ENCODE measurements at regions not wholly inside any gene's neighbourhood (a gene's known extent, or its start where the extent isn't known, plus 50 kb on each side); places are given as distances from the start of the nearest gene placed in this dataset.
A peak's percentile ranks its signal among the peaks of the same experiment; 100 is the strongest.

DNA sequence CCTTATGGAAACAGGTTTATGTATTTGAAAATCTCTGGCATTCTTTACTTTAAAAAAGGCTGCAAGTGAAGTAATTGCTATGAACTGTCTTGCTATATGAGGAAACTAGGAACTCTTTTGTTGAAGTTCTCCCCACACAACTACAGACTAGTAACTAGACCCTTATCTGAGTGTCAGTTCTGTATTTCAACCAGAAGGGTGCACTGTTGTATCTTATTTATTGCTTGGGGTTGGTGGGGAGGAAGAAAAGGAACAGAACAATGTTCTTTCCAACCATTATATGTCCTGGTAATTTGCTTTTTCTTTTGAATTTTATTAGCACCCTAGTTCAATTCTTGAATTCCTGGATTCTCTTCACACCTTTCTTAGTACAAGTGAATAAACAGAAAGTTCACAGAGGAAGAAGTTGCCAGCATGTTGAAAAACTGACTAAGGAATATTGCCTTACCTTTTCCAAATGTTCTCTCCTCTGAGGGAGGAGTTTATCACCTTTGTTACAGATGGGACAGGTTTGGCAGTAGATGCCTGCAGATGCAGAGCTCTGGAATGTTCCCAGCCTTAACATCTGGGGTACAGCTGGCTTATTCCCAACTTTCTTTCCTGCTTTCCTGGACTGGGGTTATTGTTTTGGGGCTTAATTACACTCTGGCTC, 162.4 kb upstream of the CFAP20DC start:
- no peaks in the 10 kb centered on the region for H3F3A ChIP-seq (ENCODE audit: insufficient read depth, low read depth)
- H3K4me3 ChIP-seq = no peak overlapping the region
- H3K4me1 ChIP-seq (replicated peaks; ENCODE audit: insufficient read depth) = no peaks in the 10 kb centered on the region
- no peaks in the 10 kb centered on the region for H4K20me1 ChIP-seq (ENCODE audit: insufficient read depth)
- H3K9me3 ChIP-seq (ENCODE audit: insufficient read depth, low read depth) = no peaks in the 10 kb centered on the region
- intact Hi-C loops (cut with micrococcal nuclease; ENCODE audit: unreplicated experiment) = loop anchor here (1.0 to 10.0 kb wide), 4 partner anchors 217 to 645 kb away; no protein-coding TSS in a partner anchor
- ChIA-PET POLR2A (ENCODE audit: unreplicated experiment) (no interaction called here), CTCF (no interaction called here)
- H3K36me3 ChIP-seq (ENCODE audit: low read depth) = no peaks in the 10 kb centered on the region
- no peak overlapping the region for H2AFZ ChIP-seq
- peak in 1 of 2 experiments; percentile 46 for DNase-seq
- no peak for TF ChIP-seq EZH2 (IDR thresholded peaks at IDR 0.05; ENCODE audit: low read depth)
- TF ChIP-seq, protein P1, sequence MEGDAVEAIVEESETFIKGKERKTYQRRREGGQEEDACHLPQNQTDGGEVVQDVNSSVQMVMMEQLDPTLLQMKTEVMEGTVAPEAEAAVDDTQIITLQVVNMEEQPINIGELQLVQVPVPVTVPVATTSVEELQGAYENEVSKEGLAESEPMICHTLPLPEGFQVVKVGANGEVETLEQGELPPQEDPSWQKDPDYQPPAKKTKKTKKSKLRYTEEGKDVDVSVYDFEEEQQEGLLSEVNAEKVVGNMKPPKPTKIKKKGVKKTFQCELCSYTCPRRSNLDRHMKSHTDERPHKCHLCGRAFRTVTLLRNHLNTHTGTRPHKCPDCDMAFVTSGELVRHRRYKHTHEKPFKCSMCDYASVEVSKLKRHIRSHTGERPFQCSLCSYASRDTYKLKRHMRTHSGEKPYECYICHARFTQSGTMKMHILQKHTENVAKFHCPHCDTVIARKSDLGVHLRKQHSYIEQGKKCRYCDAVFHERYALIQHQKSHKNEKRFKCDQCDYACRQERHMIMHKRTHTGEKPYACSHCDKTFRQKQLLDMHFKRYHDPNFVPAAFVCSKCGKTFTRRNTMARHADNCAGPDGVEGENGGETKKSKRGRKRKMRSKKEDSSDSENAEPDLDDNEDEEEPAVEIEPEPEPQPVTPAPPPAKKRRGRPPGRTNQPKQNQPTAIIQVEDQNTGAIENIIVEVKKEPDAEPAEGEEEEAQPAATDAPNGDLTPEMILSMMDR (conservative IDR thresholded peaks at IDR 0.05) = peak; percentile 80
- H3K9me2 ChIP-seq (ENCODE audit: insufficient read depth) = no peaks in the 10 kb centered on the region
- no peaks in the 10 kb centered on the region for H3K27me3 ChIP-seq (ENCODE audit: insufficient read depth, low read depth)
- no peak overlapping the region for H3K4me2 ChIP-seq
- no peaks in the 10 kb centered on the region for H3K79me2 ChIP-seq (ENCODE audit: low read depth)
- BruUV-seq (replicated peaks) = no TSS peak
- no peak overlapping the region for H3K27ac ChIP-seq

DNA sequence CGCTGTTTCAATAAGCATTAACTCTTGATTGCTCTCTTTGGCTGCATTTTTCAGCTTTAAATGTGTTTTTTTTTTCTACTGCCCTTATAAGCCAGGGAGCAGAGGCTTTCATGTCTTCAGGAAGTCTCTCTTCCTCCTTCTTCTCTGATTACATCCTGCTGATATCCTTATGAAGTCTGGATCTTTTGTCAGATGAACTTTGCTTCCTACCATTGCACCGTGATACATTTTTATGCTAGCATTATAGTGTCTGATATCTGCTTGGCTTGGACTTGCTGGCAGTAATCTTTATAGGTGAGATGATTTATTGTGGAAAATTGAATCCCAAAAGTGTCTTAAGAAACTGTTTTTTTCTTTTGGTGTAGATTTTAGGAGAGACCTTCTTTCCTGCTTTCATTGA, 160.4 kb upstream of the CFAP20DC start:
- CTCF ChIA-PET = interaction anchor here (1.3 kb wide), 1 partner anchor 904 kb away, joined by 3 read pairs; the partner anchor contains the start of genes HTD2 and RPP14

DNA sequence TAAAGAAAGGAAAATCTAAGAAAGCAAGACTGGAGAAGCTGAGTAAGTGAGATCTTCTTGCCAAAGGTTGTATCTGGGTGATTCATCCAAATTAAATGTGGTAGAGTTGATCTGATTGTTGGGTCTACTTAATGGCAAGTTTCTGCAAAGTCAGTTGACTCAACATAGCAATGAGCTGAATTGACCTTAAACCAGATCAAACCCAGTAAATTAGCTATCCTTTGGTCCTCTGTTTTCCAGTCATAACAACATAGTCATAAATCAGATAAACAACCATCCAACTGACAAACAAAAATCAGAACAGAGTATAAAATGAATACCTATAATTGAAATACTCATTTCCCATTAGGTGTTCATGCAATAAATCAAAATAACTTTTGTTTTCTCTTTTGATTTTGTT, 142.6 kb upstream of the CFAP20DC start:
- Histone ChIP-seq H2AFZ (no peak overlapping the region), H3K4me2 (no peak overlapping the region), H3K4me3 (no peak overlapping the region), H3K79me2 (ENCODE audit: low read depth) (no peaks in the 10 kb centered on the region), H3K36me3 (ENCODE audit: low read depth) (no peaks in the 10 kb centered on the region), H3K9me2 (ENCODE audit: insufficient read depth) (no peaks in the 10 kb centered on the region), H3F3A (ENCODE audit: insufficient read depth, low read depth) (no peaks in the 10 kb centered on the region), H3K27me3 (ENCODE audit: insufficient read depth, low read depth) (no peaks in the 10 kb centered on the region), H4K20me1 (ENCODE audit: insufficient read depth) (no peaks in the 10 kb centered on the region), H3K9me3 (ENCODE audit: insufficient read depth, low read depth) (no peaks in the 10 kb centered on the region), H3K4me1 (replicated peaks; ENCODE audit: insufficient read depth) (peaks cover 12% of the 10 kb centered on the region), H3K27ac (no peak overlapping the region)
- no TSS peak for BruUV-seq (replicated peaks)
- CTCF ChIA-PET = no interaction called here
- no peak for DNase-seq
- POLR2A ChIA-PET (ENCODE audit: unreplicated experiment) = no interaction called here
- TF ChIP-seq EZH2 (IDR thresholded peaks at IDR 0.05; ENCODE audit: low read depth) = no peak
- TF ChIP-seq, protein P1 (conservative IDR thresholded peaks at IDR 0.05) = no peak
- intact Hi-C loops (cut with micrococcal nuclease; ENCODE audit: unreplicated experiment) = no loop called here

More for the DNA sequence above, 160.4 kb upstream of the CFAP20DC start:
- Histone ChIP-seq H3K27me3 (ENCODE audit: insufficient read depth, low read depth) (no peaks in the 10 kb centered on the region), H3K4me1 (replicated peaks; ENCODE audit: insufficient read depth) (no peaks in the 10 kb centered on the region), H3K9me2 (ENCODE audit: insufficient read depth) (no peaks in the 10 kb centered on the region), H3K27ac (no peak overlapping the region), H3K4me3 (no peak overlapping the region), H3K4me2 (no peak overlapping the region), H4K20me1 (ENCODE audit: insufficient read depth) (no peaks in the 10 kb centered on the region), H2AFZ (no peak overlapping the region), H3K36me3 (ENCODE audit: low read depth) (no peaks in the 10 kb centered on the region), H3K79me2 (ENCODE audit: low read depth) (no peaks in the 10 kb centered on the region), H3K9me3 (ENCODE audit: insufficient read depth, low read depth) (no peaks in the 10 kb centered on the region), H3F3A (ENCODE audit: insufficient read depth, low read depth) (no peaks in the 10 kb centered on the region)
- intact Hi-C loops (cut with micrococcal nuclease; ENCODE audit: unreplicated experiment) = loop anchor here (10.0 kb wide), 1 partner anchor 565 kb away; no protein-coding TSS in a partner anchor
- DNase-seq = no peak
- TF ChIP-seq, protein P1 (conservative IDR thresholded peaks at IDR 0.05) = no peak
- BruUV-seq (replicated peaks) = no TSS peak
- POLR2A ChIA-PET (ENCODE audit: unreplicated experiment) = no interaction called here

All from PC-9 (cell line).